B cell (primary cell): ENCODE measurements at regions not wholly inside any gene's neighbourhood (a gene's known extent, or its start where the extent isn't known, plus 50 kb on each side); places are given as distances from the start of the nearest gene placed in this dataset.

Source experiments
- CTCF ChIP-seq: fragments of 200-600 bp; IDR thresholded peaks from one replicate; pipeline ENCODE4 v1.8.0; 2022; ENCODE audit warnings: antibody characterized with exemption, mild to moderate bottlenecking
- EZH2 ChIP-seq: IDR thresholded peaks from 2 replicates; pipeline ENCODE4 v1.6.1; 2012; ENCODE audit warnings: borderline replicate concordance, low read depth, mild to moderate bottlenecking, moderate library complexity, low read length; ENCODE audit not compliant: insufficient read depth, poor library complexity, severe bottlenecking

- TF ChIP-seq CTCF = no peak
- no peak for TF ChIP-seq EZH2
Measured at GRCh38 chr16:64532691-64533090, 589.2 kb downstream of the CDH11 start.
